ENCODE measurements at regions not wholly inside any gene's neighbourhood (a gene's known extent, or its start where the extent isn't known, plus 50 kb on each side); places are given as distances from the start of the nearest gene placed in this dataset.

- Histone ChIP-seq H3K27ac (ENCODE audit: low read depth in 1 of 2, low read length in 2 of 2) (no peak overlapping the region), H3K4me1 (ENCODE audit: control insufficient read depth in 1 of 2, insufficient read depth in 2 of 2, low read length in 2 of 2) (no peaks in the 10 kb centered on the region), H3K27me3 (ENCODE audit: control insufficient read depth in 1 of 2, insufficient read depth in 2 of 2, low read length in 1 of 2) (no peaks in the 10 kb centered on the region), H3K9me3 (ENCODE audit: control insufficient read depth, low read length) (no peaks in the 10 kb centered on the region), H3K36me3 (ENCODE audit: control insufficient read depth in 1 of 2, insufficient read depth in 2 of 2, low read length in 1 of 2) (no peaks in the 10 kb centered on the region), H3K4me3 (ENCODE audit: low read length in 2 of 2) (no peak overlapping the region)
- intact Hi-C loops (cut with DNase I) = no loop called here
- ATAC-seq (ENCODE audit: low FRiP score) (no peak), DNase-seq (no peak)
- 52 to 63% methylated on average over 6 of the region's 6 CpGs for WGBS, 2 donors
These were observed 91.5 kb upstream of the BCL11A start for GRCh38 chr2:60644951-60645350.

- ATAC-seq (ENCODE audit: low FRiP score) (no peak), DNase-seq (no peak)
- no peak overlapping the region for H3K4me3 ChIP-seq (ENCODE audit: low read length in 2 of 2)
- no peaks in the 10 kb centered on the region for H3K36me3 ChIP-seq (ENCODE audit: control insufficient read depth in 1 of 2, insufficient read depth in 2 of 2, low read length in 1 of 2)
- H3K4me1 ChIP-seq (ENCODE audit: control insufficient read depth in 1 of 2, insufficient read depth in 2 of 2, low read length in 2 of 2) = no peaks in the 10 kb centered on the region
- no peaks in the 10 kb centered on the region for H3K27me3 ChIP-seq (ENCODE audit: control insufficient read depth in 1 of 2, insufficient read depth in 2 of 2, low read length in 1 of 2)
- WGBS, 2 donors = 66 to 67% methylated on average over 5 of the region's 5 CpGs
- intact Hi-C loops (cut with DNase I) = no loop called here
- no peaks in the 10 kb centered on the region for H3K9me3 ChIP-seq (ENCODE audit: control insufficient read depth, low read length)
- H3K27ac ChIP-seq (ENCODE audit: low read depth in 1 of 2, low read length in 2 of 2) = no peak overlapping the region
These were observed 94.7 kb upstream of the BCL11A start for GRCh38 chr2:60648191-60648590.

GRCh38 chr2:60649721-60650120 lies 96.3 kb upstream of the BCL11A start:
- no peaks in the 10 kb centered on the region for H3K9me3 ChIP-seq (ENCODE audit: control insufficient read depth, low read length)
- no peaks in the 10 kb centered on the region for H3K27me3 ChIP-seq (ENCODE audit: control insufficient read depth in 1 of 2, insufficient read depth in 2 of 2, low read length in 1 of 2)
- no peaks in the 10 kb centered on the region for H3K4me1 ChIP-seq (ENCODE audit: control insufficient read depth in 1 of 2, insufficient read depth in 2 of 2, low read length in 2 of 2)
- H3K36me3 ChIP-seq (ENCODE audit: control insufficient read depth in 1 of 2, insufficient read depth in 2 of 2, low read length in 1 of 2) = no peaks in the 10 kb centered on the region
- no peak for ATAC-seq (ENCODE audit: low FRiP score)
- no peak for DNase-seq
- intact Hi-C loops (cut with DNase I) = no loop called here
- no peak overlapping the region for H3K4me3 ChIP-seq (ENCODE audit: low read length in 2 of 2)
- no peak overlapping the region for H3K27ac ChIP-seq (ENCODE audit: low read depth in 1 of 2, low read length in 2 of 2)

- Histone ChIP-seq H3K27me3 (ENCODE audit: control insufficient read depth in 1 of 2, insufficient read depth in 2 of 2, low read length in 1 of 2) (no peaks in the 10 kb centered on the region), H3K27ac (ENCODE audit: low read depth in 1 of 2, low read length in 2 of 2) (no peak overlapping the region), H3K36me3 (ENCODE audit: control insufficient read depth in 1 of 2, insufficient read depth in 2 of 2, low read length in 1 of 2) (no peaks in the 10 kb centered on the region), H3K4me1 (ENCODE audit: control insufficient read depth in 1 of 2, insufficient read depth in 2 of 2, low read length in 2 of 2) (no peaks in the 10 kb centered on the region), H3K4me3 (ENCODE audit: low read length in 2 of 2) (no peak overlapping the region), H3K9me3 (ENCODE audit: control insufficient read depth, low read length) (no peaks in the 10 kb centered on the region)
- intact Hi-C loops (cut with DNase I) = no loop called here
- DNase-seq = no peak
- whole genome bisulfite sequencing, 2 donors = 63 to 66% methylated on average over 15 of the region's 15 CpGs
- ATAC-seq (ENCODE audit: low FRiP score) = no peak
These were observed 99.4 kb upstream of the BCL11A start for GRCh38 chr2:60652832-60653340.

- 90 to 91% methylated on average over 4 of the region's 4 CpGs for WGBS, 2 donors
- Histone ChIP-seq H3K4me3 (ENCODE audit: low read length in 2 of 2) (no peak overlapping the region), H3K4me1 (ENCODE audit: control insufficient read depth in 1 of 2, insufficient read depth in 2 of 2, low read length in 2 of 2) (no peaks in the 10 kb centered on the region), H3K27me3 (ENCODE audit: control insufficient read depth in 1 of 2, insufficient read depth in 2 of 2, low read length in 1 of 2) (no peaks in the 10 kb centered on the region), H3K9me3 (ENCODE audit: control insufficient read depth, low read length) (no peaks in the 10 kb centered on the region), H3K27ac (ENCODE audit: low read depth in 1 of 2, low read length in 2 of 2) (no peak overlapping the region), H3K36me3 (ENCODE audit: control insufficient read depth in 1 of 2, insufficient read depth in 2 of 2, low read length in 1 of 2) (no peaks in the 10 kb centered on the region)
- no peak for ATAC-seq (ENCODE audit: low FRiP score)
- no peak for DNase-seq
- intact Hi-C loops (cut with DNase I) = no loop called here
These were observed 98.4 kb upstream of the PAPOLG start for GRCh38 chr2:60657673-60658072.

- WGBS, 2 donors = 65 to 72% methylated on average over 5 of the region's 5 CpGs
- ATAC-seq (ENCODE audit: low FRiP score) = no peak
- H3K27me3 ChIP-seq (ENCODE audit: control insufficient read depth in 1 of 2, insufficient read depth in 2 of 2, low read length in 1 of 2) = no peaks in the 10 kb centered on the region
- H3K36me3 ChIP-seq (ENCODE audit: control insufficient read depth in 1 of 2, insufficient read depth in 2 of 2, low read length in 1 of 2) = no peaks in the 10 kb centered on the region
- no peaks in the 10 kb centered on the region for H3K4me1 ChIP-seq (ENCODE audit: control insufficient read depth in 1 of 2, insufficient read depth in 2 of 2, low read length in 2 of 2)
- H3K9me3 ChIP-seq (ENCODE audit: control insufficient read depth, low read length) = no peaks in the 10 kb centered on the region
- DNase-seq = no peak
- no peak overlapping the region for H3K27ac ChIP-seq (ENCODE audit: low read depth in 1 of 2, low read length in 2 of 2)
- intact Hi-C loops (cut with DNase I) = no loop called here
- no peak overlapping the region for H3K4me3 ChIP-seq (ENCODE audit: low read length in 2 of 2)
These were observed 97.0 kb upstream of the PAPOLG start for GRCh38 chr2:60659026-60659425.

GRCh38 chr2:60661073-60661738 lies 94.9 kb upstream of the PAPOLG start:
- DNase-seq (no peak), ATAC-seq (ENCODE audit: low FRiP score) (no peak)
- intact Hi-C loops (cut with DNase I) = no loop called here
- whole genome bisulfite sequencing, 2 donors = 90 to 100% methylated on average over 1 of the region's 1 CpG
- H3K36me3 ChIP-seq (ENCODE audit: control insufficient read depth in 1 of 2, insufficient read depth in 2 of 2, low read length in 1 of 2) = no peaks in the 10 kb centered on the region
- no peak overlapping the region for H3K27ac ChIP-seq (ENCODE audit: low read depth in 1 of 2, low read length in 2 of 2)
- H3K9me3 ChIP-seq (ENCODE audit: control insufficient read depth, low read length) = no peaks in the 10 kb centered on the region
- H3K4me1 ChIP-seq (ENCODE audit: control insufficient read depth in 1 of 2, insufficient read depth in 2 of 2, low read length in 2 of 2) = no peaks in the 10 kb centered on the region
- no peak overlapping the region for H3K4me3 ChIP-seq (ENCODE audit: low read length in 2 of 2)
- H3K27me3 ChIP-seq (ENCODE audit: control insufficient read depth in 1 of 2, insufficient read depth in 2 of 2, low read length in 1 of 2) = no peaks in the 10 kb centered on the region

GRCh38 chr2:60662781-60663180 lies 93.3 kb upstream of the PAPOLG start:
- intact Hi-C loops (cut with DNase I) = no loop called here
- ATAC-seq (ENCODE audit: low FRiP score) (no peak), DNase-seq (no peak)
- Histone ChIP-seq H3K4me1 (ENCODE audit: control insufficient read depth in 1 of 2, insufficient read depth in 2 of 2, low read length in 2 of 2) (no peaks in the 10 kb centered on the region), H3K36me3 (ENCODE audit: control insufficient read depth in 1 of 2, insufficient read depth in 2 of 2, low read length in 1 of 2) (no peaks in the 10 kb centered on the region), H3K4me3 (ENCODE audit: low read length in 2 of 2) (no peak overlapping the region), H3K9me3 (ENCODE audit: control insufficient read depth, low read length) (no peaks in the 10 kb centered on the region), H3K27me3 (ENCODE audit: control insufficient read depth in 1 of 2, insufficient read depth in 2 of 2, low read length in 1 of 2) (no peaks in the 10 kb centered on the region), H3K27ac (ENCODE audit: low read depth in 1 of 2, low read length in 2 of 2) (no peak overlapping the region)

GRCh38 chr2:60671966-60672365 lies 84.1 kb upstream of the PAPOLG start:
- Histone ChIP-seq H3K27ac (ENCODE audit: low read depth in 1 of 2, low read length in 2 of 2) (no peak overlapping the region), H3K4me1 (ENCODE audit: control insufficient read depth in 1 of 2, insufficient read depth in 2 of 2, low read length in 2 of 2) (no peaks in the 10 kb centered on the region), H3K4me3 (ENCODE audit: low read length in 2 of 2) (no peak overlapping the region), H3K27me3 (ENCODE audit: control insufficient read depth in 1 of 2, insufficient read depth in 2 of 2, low read length in 1 of 2) (no peaks in the 10 kb centered on the region), H3K36me3 (ENCODE audit: control insufficient read depth in 1 of 2, insufficient read depth in 2 of 2, low read length in 1 of 2) (no peaks in the 10 kb centered on the region), H3K9me3 (ENCODE audit: control insufficient read depth, low read length) (no peaks in the 10 kb centered on the region)
- DNase-seq (no peak), ATAC-seq (ENCODE audit: low FRiP score) (no peak)
- intact Hi-C loops (cut with DNase I) = no loop called here
- 71 to 76% methylated on average over 6 of the region's 6 CpGs for WGBS, 2 donors
